SK-N-MC (cell line): ENCODE measurements at regions not wholly inside any gene's neighbourhood (a gene's known extent, or its start where the extent isn't known, plus 50 kb on each side); places are given as distances from the start of the nearest gene placed in this dataset.

Experiments used
- DNase-seq: peaks from one replicate; pipeline ENCODE4 v3.0.0-alpha.2; 2011; ENCODE audit warnings: low read depth, low spot score
- H3K27ac ChIP-seq: fragments of 200-600 bp; sonication (generic); 2 replicates; pipeline ENCODE4 v1.5.1; 2016; ENCODE audit warnings: mixed run types
- H3K36me3 ChIP-seq: fragments of 200-600 bp; sonication (generic); 2 replicates; pipeline ENCODE4 v1.6.1; 2017; ENCODE audit warnings: antibody characterized with exemption, low read length, mixed read lengths; ENCODE audit not compliant: insufficient read depth
- H3K4me3 ChIP-seq: fragments of 200-600 bp; sonication (generic); 2 replicates; pipeline ENCODE4 v1.5.1; 2016
- H3K9ac ChIP-seq: fragments of 200-600 bp; sonication (generic); 2 replicates; pipeline ENCODE4 v1.8.0; 2017; ENCODE audit warnings: mixed run types, mixed read lengths; ENCODE audit not compliant: insufficient read length
- H3K9me3 ChIP-seq: fragments of 200-600 bp; sonication (generic); 2 replicates; pipeline ENCODE4 v1.6.1; 2017; ENCODE audit warnings: low read depth, mild to moderate bottlenecking, antibody characterized with exemption, low read length, moderate library complexity, mixed read lengths
- EZH2 ChIP-seq: fragments of 200-600 bp; sonication (generic); IDR thresholded peaks from one replicate; pipeline ENCODE4 v1.6.1; 2017; ENCODE audit warnings: antibody characterized with exemption
- FOXP2 ChIP-seq: optimal IDR thresholded peaks from 2 replicates; pipeline ENCODE3; 2011; ENCODE audit warnings: mild to moderate bottlenecking, moderate library complexity; ENCODE audit not compliant: insufficient read depth; ENCODE audit errors: extremely low read length, control extremely low read depth
- POLR2AphosphoS5 ChIP-seq: IDR thresholded peaks from 2 replicates; pipeline ENCODE4 v1.6.1; 2012; ENCODE audit warnings: mild to moderate bottlenecking, low read depth, low read length, borderline replicate concordance

GRCh38 chr11:109745996-109746625, 324.1 kb downstream of the C11orf87 start:
- H3K36me3 ChIP-seq = no peaks in the 10 kb centered on the region
- no peak overlapping the region for H3K9ac ChIP-seq
- H3K9me3 ChIP-seq = no peaks in the 10 kb centered on the region
- no peak for DNase-seq
- H3K27ac ChIP-seq = no peak overlapping the region
- H3K4me3 ChIP-seq = no peak overlapping the region
- TF ChIP-seq EZH2 (no peak), POLR2AphosphoS5 (no peak), FOXP2 (no peak)

GRCh38 chr11:109747839-109748238, 325.8 kb downstream of the C11orf87 start:
- Histone ChIP-seq H3K4me3 (no peak overlapping the region), H3K36me3 (no peaks in the 10 kb centered on the region), H3K9ac (no peak overlapping the region)

GRCh38 chr11:109749476-109749875, 327.5 kb downstream of the C11orf87 start:
- no peak for DNase-seq
- Histone ChIP-seq H3K36me3 (no peaks in the 10 kb centered on the region), H3K27ac (no peak overlapping the region), H3K9me3 (no peaks in the 10 kb centered on the region), H3K4me3 (no peak overlapping the region), H3K9ac (no peak overlapping the region)
- no peak for TF ChIP-seq POLR2AphosphoS5
- TF ChIP-seq EZH2 = no peak
- TF ChIP-seq FOXP2 = no peak

More at GRCh38 chr11:109747839-109748238, 325.8 kb downstream of the C11orf87 start:
- H3K27ac ChIP-seq = no peak overlapping the region
- TF ChIP-seq POLR2AphosphoS5 (no peak), EZH2 (no peak), FOXP2 (no peak)
- no peaks in the 10 kb centered on the region for H3K9me3 ChIP-seq
- no peak for DNase-seq

GRCh38 chr11:109750964-109751363, 329.0 kb downstream of the C11orf87 start:
- Histone ChIP-seq H3K9ac (no peak overlapping the region), H3K27ac (no peak overlapping the region), H3K9me3 (no peaks in the 10 kb centered on the region), H3K36me3 (no peaks in the 10 kb centered on the region), H3K4me3 (no peak overlapping the region)
- TF ChIP-seq POLR2AphosphoS5 = no peak
- DNase-seq = no peak

- H3K36me3 ChIP-seq = no peaks in the 10 kb centered on the region
- no peak for DNase-seq
- no peak overlapping the region for H3K27ac ChIP-seq
- no peaks in the 10 kb centered on the region for H3K9me3 ChIP-seq
- TF ChIP-seq POLR2AphosphoS5 = no peak
- no peak for TF ChIP-seq EZH2
- TF ChIP-seq FOXP2 = no peak
- no peak overlapping the region for H3K9ac ChIP-seq
- no peak overlapping the region for H3K4me3 ChIP-seq
These were observed 330.3 kb downstream of the C11orf87 start for GRCh38 chr11:109752212-109752825.

- Histone ChIP-seq H3K9me3 (no peaks in the 10 kb centered on the region), H3K9ac (no peak overlapping the region), H3K27ac (no peak overlapping the region), H3K36me3 (no peaks in the 10 kb centered on the region), H3K4me3 (no peak overlapping the region)
- DNase-seq = no peak
- no peak for TF ChIP-seq POLR2AphosphoS5
These were observed 334.5 kb downstream of the C11orf87 start for GRCh38 chr11:109756521-109756920.

GRCh38 chr11:109756951-109757350, 335.0 kb downstream of the C11orf87 start:
- TF ChIP-seq POLR2AphosphoS5 = no peak
- no peak for TF ChIP-seq EZH2
- no peak for TF ChIP-seq FOXP2
- Histone ChIP-seq H3K27ac (no peak overlapping the region), H3K36me3 (no peaks in the 10 kb centered on the region), H3K4me3 (no peak overlapping the region), H3K9me3 (no peaks in the 10 kb centered on the region), H3K9ac (no peak overlapping the region)
- no peak for DNase-seq

GRCh38 chr11:109762546-109762945, 330.6 kb upstream of the ZC3H12C start:
- Histone ChIP-seq H3K4me3 (no peak overlapping the region), H3K9ac (no peak overlapping the region), H3K27ac (no peak overlapping the region), H3K36me3 (no peaks in the 10 kb centered on the region), H3K9me3 (no peaks in the 10 kb centered on the region)
- TF ChIP-seq FOXP2 (no peak), EZH2 (no peak), POLR2AphosphoS5 (no peak)
- no peak for DNase-seq

- Histone ChIP-seq H3K4me3 (no peak overlapping the region), H3K9me3 (no peaks in the 10 kb centered on the region), H3K27ac (no peak overlapping the region), H3K9ac (no peak overlapping the region), H3K36me3 (no peaks in the 10 kb centered on the region)
- DNase-seq = no peak
- TF ChIP-seq EZH2 (no peak), FOXP2 (no peak), POLR2AphosphoS5 (no peak)
These were observed 327.4 kb upstream of the ZC3H12C start for GRCh38 chr11:109765709-109766311.
